ENCODE measurements at regions not wholly inside any gene's neighbourhood (a gene's known extent, or its start where the extent isn't known, plus 50 kb on each side); places are given as distances from the start of the nearest gene placed in this dataset.
"Not testable (repeated sequence)": the region's sequence is repeated elsewhere in the genome, so short reads cannot be mapped to it uniquely, and the experiment has no call there.

- peak; percentile 33 for DNase-seq (ENCODE audit: low spot score)
Observed at GRCh38 chr18:961644-962355, 57.1 kb downstream of the ADCYAP1 start.

DNA sequence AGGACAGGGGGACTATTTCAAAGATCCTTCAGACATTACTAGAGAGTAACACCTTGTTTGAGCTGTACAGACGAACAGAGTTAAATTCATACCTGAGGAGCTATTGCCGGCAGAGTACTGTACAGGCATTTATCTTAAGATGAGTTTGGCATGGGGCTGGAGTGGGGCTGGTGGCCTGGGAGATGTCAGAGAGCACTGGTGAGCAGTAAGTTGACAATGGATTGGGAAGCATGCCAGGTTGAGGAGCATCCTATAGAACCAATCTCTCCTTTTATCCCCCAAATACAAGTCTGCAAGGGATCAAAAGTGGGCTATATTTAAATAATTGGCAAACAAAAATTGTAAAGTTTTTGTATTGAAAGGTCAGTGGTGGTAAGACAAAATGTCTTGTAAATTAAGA lies 58.6 kb downstream of the ADCYAP1 start:
- DNase-seq (ENCODE audit: low spot score): no peak

DNA sequence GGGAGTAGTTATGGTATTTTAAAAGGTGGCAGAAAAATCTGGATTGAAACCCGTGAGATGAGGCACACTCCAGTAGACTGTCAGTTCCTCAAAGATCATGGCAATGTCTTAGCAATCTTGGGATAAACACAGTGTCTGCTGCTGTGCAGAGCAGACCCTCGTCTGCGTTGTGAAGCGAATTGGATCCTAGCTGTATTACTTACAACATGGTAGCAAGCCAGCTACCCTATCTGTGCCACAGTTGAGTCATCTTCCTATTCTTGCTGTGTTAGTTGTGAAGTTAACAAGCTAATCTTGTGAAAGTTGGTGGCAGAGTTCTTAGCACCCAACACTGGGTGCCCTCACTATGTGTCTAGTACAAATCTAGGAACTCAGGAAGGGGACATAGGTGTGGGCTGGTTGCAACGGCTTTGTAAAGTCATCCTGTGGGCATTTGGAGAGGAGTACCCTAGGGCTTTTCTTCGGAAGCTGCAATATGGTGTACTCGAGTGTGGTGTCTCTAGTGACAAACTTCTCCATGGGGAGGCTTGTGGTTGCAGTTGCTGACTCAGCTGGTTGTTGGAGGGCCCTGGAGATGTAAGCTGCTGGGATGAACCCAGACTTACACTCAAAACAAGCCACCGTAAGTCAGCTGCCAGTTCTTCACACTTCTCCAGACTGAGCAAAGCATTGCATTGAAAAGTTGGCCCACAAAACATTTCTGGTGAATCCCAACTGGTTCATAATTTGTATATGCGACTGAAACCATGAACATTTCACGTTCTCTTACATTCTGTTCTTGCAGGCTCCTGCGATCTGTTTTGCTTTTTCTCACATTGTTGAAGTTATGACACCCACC lies 61.5 kb downstream of the ADCYAP1 start:
- DNase-seq (ENCODE audit: low spot score): no peak

GRCh38 chr18:966759-967576 lies 62.3 kb downstream of the ADCYAP1 start:
- DNase-seq (ENCODE audit: low spot score): no peak

GRCh38 chr18:968910-969309 lies 64.2 kb downstream of the ADCYAP1 start:
- not testable (repeated sequence) for DNase-seq (ENCODE audit: low spot score)

- DNase-seq (ENCODE audit: low spot score): not testable (repeated sequence)
Observed at GRCh38 chr18:969311-969710, 64.6 kb downstream of the ADCYAP1 start.

DNA sequence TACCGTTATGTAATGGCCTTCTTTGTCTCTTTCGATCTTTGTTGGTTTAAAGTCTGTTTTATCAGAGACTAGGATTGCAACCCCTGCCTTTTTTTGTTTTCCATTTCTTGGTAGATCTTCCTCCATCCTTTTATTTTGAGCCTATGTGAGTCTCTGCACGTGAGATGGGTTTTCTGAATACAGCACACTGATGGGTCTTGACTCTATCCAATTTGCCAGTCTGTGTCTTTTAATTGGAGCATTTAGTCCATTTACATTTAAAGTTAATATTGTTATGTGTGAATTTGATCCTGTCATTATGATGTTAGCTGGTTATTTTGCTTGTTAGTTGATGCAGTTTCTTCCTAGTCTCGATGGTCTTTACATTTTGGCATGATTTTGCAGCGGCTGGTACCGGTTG lies 69.9 kb downstream of the ADCYAP1 start:
- DNase-seq (ENCODE audit: low spot score): not testable (repeated sequence)

GRCh38 chr18:976393-977128 lies 71.9 kb downstream of the ADCYAP1 start:
- DNase-seq (ENCODE audit: low spot score): not testable (repeated sequence)

- DNase-seq (ENCODE audit: low spot score): not testable (repeated sequence)
Observed at GRCh38 chr18:977327-977726, 72.7 kb downstream of the ADCYAP1 start.

DNA sequence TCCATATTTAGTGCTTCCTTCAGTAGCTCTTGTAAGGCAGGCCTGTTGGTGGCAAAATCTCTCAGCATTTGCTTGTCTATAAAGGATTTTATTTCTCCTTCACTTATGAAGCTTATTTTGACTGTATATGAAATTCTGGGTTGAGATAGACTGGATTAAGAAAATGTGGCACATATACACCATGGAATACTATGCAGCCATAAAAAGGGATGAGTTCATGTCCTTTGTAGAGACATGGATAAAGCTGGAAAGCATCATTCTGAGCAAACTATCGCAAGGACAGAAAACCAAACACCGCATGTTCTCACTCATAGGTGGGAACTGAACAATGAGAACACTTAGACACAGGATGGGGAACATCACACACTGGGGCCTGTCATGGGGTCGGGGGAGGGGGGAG lies 73.1 kb downstream of the ADCYAP1 start:
- not testable (repeated sequence) for DNase-seq (ENCODE audit: low spot score)

DNA sequence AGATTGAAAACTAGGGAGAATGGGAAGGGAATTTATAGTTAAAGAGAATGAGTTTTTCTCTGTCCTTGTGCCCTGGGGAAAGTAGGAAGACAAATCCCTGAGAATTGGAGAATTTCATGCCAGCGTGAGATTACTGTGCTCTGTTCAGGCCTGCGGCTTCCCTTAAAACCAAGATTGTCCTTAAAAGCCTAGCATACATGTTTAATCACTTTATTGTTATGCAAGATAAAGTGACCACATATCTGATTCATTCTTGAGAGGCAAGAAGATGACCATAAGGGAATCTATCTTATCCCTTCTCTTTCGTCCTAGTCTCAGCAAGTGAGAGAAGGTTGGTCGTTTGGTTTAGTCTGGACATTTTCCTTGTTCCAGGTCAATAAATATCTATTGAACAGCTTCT lies 75.9 kb downstream of the ADCYAP1 start:
- no peak for DNase-seq (ENCODE audit: low spot score)

GRCh38 chr18:984004-984403 lies 79.3 kb downstream of the ADCYAP1 start:
- DNase-seq (ENCODE audit: low spot score): no peak

GRCh38 chr18:985212-985661 lies 80.6 kb downstream of the ADCYAP1 start:
- DNase-seq (ENCODE audit: low spot score): no peak

DNA sequence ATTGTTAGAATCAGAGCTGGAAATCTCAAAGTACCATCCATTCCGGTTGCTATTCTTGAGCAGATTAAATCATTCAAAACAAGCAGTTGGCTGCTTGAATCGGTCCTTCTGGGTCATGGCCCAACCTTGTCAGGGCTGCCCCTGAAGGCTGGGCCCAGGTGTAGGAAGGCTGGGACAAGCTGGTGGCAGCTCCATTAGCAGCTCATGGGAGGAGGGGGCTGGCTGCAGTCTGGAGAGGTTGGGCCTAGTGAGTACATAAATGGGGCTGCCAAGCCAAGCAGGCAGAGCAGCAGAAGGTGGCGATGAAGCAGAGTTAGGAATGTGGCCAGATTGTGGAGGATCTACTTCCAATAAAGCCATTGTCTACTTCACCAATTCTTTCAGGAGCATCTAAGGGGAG lies 81.4 kb downstream of the ADCYAP1 start:
- DNase-seq (ENCODE audit: low spot score): no peak

- DNase-seq (ENCODE audit: low spot score): no peak
Observed at GRCh38 chr18:986552-986951, 81.9 kb downstream of the ADCYAP1 start.

GRCh38 chr18:987325-988186 lies 82.9 kb downstream of the ADCYAP1 start:
- no peak for DNase-seq (ENCODE audit: low spot score)

GRCh38 chr18:989425-989824 lies 84.8 kb downstream of the ADCYAP1 start:
- DNase-seq (ENCODE audit: low spot score): no peak

DNA sequence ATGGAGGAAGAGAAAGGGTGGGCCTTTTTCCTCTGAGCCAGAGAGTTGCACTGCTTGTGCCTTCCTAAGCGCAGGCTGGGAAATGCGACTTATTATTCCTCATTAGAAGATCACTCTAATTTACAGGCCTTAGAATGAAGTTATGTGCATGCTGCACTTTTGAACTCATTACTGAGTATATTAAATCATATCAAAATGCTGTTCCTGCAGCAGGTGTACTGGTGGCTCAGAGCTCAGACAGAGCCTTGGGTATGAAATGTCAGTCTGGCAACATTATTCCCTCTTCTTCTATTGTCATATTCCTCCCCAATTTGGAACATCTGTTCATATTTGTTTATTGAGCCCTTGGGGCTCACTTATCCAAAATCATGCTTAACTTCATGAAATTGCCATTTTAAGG lies 85.5 kb downstream of the ADCYAP1 start:
- no peak for DNase-seq (ENCODE audit: low spot score)

- no peak for DNase-seq (ENCODE audit: low spot score)
Observed at GRCh38 chr18:991441-991840, 86.8 kb downstream of the ADCYAP1 start.

GRCh38 chr18:993560-993959 lies 88.9 kb downstream of the ADCYAP1 start:
- no peak for DNase-seq (ENCODE audit: low spot score)

- no peak for DNase-seq (ENCODE audit: low spot score)
Observed at GRCh38 chr18:995629-996028, 91.0 kb downstream of the ADCYAP1 start.

Measured in HuH-7.5 (cell line).